C4-2B (cell line): ENCODE measurements at regions not wholly inside any gene's neighbourhood (a gene's known extent, or its start where the extent isn't known, plus 50 kb on each side); places are given as distances from the start of the nearest gene placed in this dataset.

Experiments used
- H3K27ac ChIP-seq: fragments of 450-650 bp; 2 replicates; pipeline ENCODE4 v1.5.1; 2017
- CTCF ChIP-seq: fragments of 450-650 bp; conservative IDR thresholded peaks from 2 replicates; pipeline ENCODE4 v1.5.1; 2017; ENCODE audit warnings: mild to moderate bottlenecking
- ZFX ChIP-seq: fragments of 450-650 bp; IDR thresholded peaks from 2 replicates; pipeline ENCODE4 v1.6.1; 2017

GRCh38 chr16:66275775-66276428, 90.6 kb upstream of the CDH5 start:
- no peak overlapping the region for H3K27ac ChIP-seq
- TF ChIP-seq CTCF (peak; percentile 82), ZFX (no peak)

- H3K27ac ChIP-seq, result no peak overlapping the region
- TF ChIP-seq CTCF (peak; percentile 62), ZFX (no peak)
Measured at GRCh38 chr16:66274335-66275110, 92.0 kb upstream of the CDH5 start.

GRCh38 chr16:66273644-66274334, 92.7 kb upstream of the CDH5 start:
- H3K27ac ChIP-seq, result no peak overlapping the region
- no peak for TF ChIP-seq ZFX
- TF ChIP-seq CTCF, result no peak

GRCh38 chr16:66273053-66273452, 93.4 kb upstream of the CDH5 start:
- TF ChIP-seq ZFX (no peak), CTCF (no peak)
- H3K27ac ChIP-seq, result no peak overlapping the region

GRCh38 chr16:66272461-66272860, 94.0 kb upstream of the CDH5 start:
- H3K27ac ChIP-seq, result no peak overlapping the region
- no peak for TF ChIP-seq CTCF
- TF ChIP-seq ZFX, result no peak

- TF ChIP-seq CTCF (no peak), ZFX (no peak)
Measured at GRCh38 chr16:66271074-66272060, 95.1 kb upstream of the CDH5 start.

More at GRCh38 chr16:66271074-66272060, 95.1 kb upstream of the CDH5 start:
- no peak overlapping the region for H3K27ac ChIP-seq
